Keratinocyte (primary cell): ENCODE measurements at regions not wholly inside any gene's neighbourhood (a gene's known extent, or its start where the extent isn't known, plus 50 kb on each side); places are given as distances from the start of the nearest gene placed in this dataset.

ENCODE experiments used
- DNase-seq: peaks from one replicate; pipeline ENCODE4 v3.0.0-alpha.2; 2011; ENCODE audit warnings: low read depth, missing footprints, low spot score
- FAIRE-seq: peaks from 2 replicates; lab custom pipeline; 2011; peaks lifted over from hg19 to GRCh38; lab: Jason Lieb, UNC
- H2AFZ ChIP-seq: 2 replicates; pipeline ENCODE4 v1.6.0; 2012; ENCODE audit warnings: low read length, control low read depth, inconsistent platforms; ENCODE audit not compliant: control insufficient read depth
- H3K27ac ChIP-seq: 2 replicates; pipeline ENCODE4 v1.5.1; 2011; ENCODE audit warnings: low read length; ENCODE audit not compliant: control insufficient read depth, insufficient read depth
- H3K27me3 ChIP-seq: 3 replicates; pipeline ENCODE4 v1.6.0; 2011; ENCODE audit warnings: low read length; ENCODE audit not compliant: control insufficient read depth, insufficient read depth; ENCODE audit errors: extremely low read depth
- H3K36me3 ChIP-seq, 2 experiments: 2 replicates in 1 of 2; 3 replicates in 1 of 2; pipeline ENCODE4 v1.5.1; 2011; ENCODE audit warnings: low read length in 2 of 2, mild to moderate bottlenecking in 1 of 2; ENCODE audit not compliant: control insufficient read depth in 2 of 2, insufficient read depth in 2 of 2; ENCODE audit errors: extremely low read depth in 1 of 2
- H3K4me1 ChIP-seq: 3 replicates; pipeline ENCODE4 v1.5.1; 2011; ENCODE audit warnings: low read length; ENCODE audit not compliant: control insufficient read depth, insufficient read depth; ENCODE audit errors: extremely low read depth
- H3K4me2 ChIP-seq: 3 replicates; pipeline ENCODE4 v1.6.0; 2011; ENCODE audit warnings: low read depth, low read length; ENCODE audit not compliant: control insufficient read depth, insufficient read depth; ENCODE audit errors: extremely low read depth
- H3K4me3 ChIP-seq, 3 experiments: fragments of 200-600 bp in 1 of 3; sonication (generic) in 1 of 3; 2 replicates in 2 of 3; 3 replicates in 1 of 3; pipeline ENCODE4 v1.5.1; 2011 to 2016; ENCODE audit warnings: low read length in 3 of 3, mild to moderate bottlenecking in 3 of 3, control low read depth in 2 of 3, inconsistent platforms in 1 of 3, low read depth in 1 of 3, mixed read lengths in 1 of 3, mixed run types in 1 of 3, moderate library complexity in 1 of 3; ENCODE audit not compliant: control insufficient read depth in 2 of 3, insufficient read depth in 2 of 3; ENCODE audit errors: extremely low read depth in 1 of 3
- H3K79me2 ChIP-seq: 2 replicates; pipeline ENCODE4 v1.6.0; 2012; ENCODE audit warnings: low read length; ENCODE audit not compliant: control insufficient read depth, insufficient read depth
- H3K9ac ChIP-seq: 3 replicates; pipeline ENCODE4 v1.6.0; 2011; ENCODE audit warnings: low read length; ENCODE audit not compliant: control insufficient read depth, insufficient read depth; ENCODE audit errors: extremely low read depth
- H3K9me1 ChIP-seq: 3 replicates; pipeline ENCODE4 v1.6.0; 2011; ENCODE audit warnings: low read length; ENCODE audit not compliant: control insufficient read depth, insufficient read depth; ENCODE audit errors: extremely low read depth
- H3K9me3 ChIP-seq: 2 replicates; pipeline ENCODE4 v1.5.1; 2012; ENCODE audit warnings: low read depth, low read length; ENCODE audit not compliant: control insufficient read depth
- H4K20me1 ChIP-seq: 3 replicates; pipeline ENCODE4 v1.6.0; 2011; ENCODE audit warnings: low read length; ENCODE audit not compliant: control insufficient read depth, insufficient read depth; ENCODE audit errors: extremely low read depth
- CTCF ChIP-seq, 3 experiments: IDR thresholded peaks in 1 of 3; conservative IDR thresholded peaks in 1 of 3; optimal IDR thresholded peaks in 1 of 3; 2 replicates in 2 of 3; 3 replicates in 1 of 3; pipeline versions ENCODE3 to v1.5.1; 2011; ENCODE audit warnings: low read length in 3 of 3, mild to moderate bottlenecking in 3 of 3, moderate library complexity in 2 of 3, control low read depth in 1 of 3, inconsistent platforms in 1 of 3; ENCODE audit not compliant: insufficient read depth in 2 of 3; ENCODE audit errors: extremely low read depth in 1 of 3
- EZH2 ChIP-seq: IDR thresholded peaks from one replicate; pipeline ENCODE4 v1.6.1; 2012; ENCODE audit warnings: inconsistent platforms, mild to moderate bottlenecking, low read length, moderate library complexity
- dilution Hi-C: fragments of 300-500 bp; cut with MboI; formaldehyde crosslinking; loops from one replicate; pipeline ENCODE4 v1.7.0; 2020; ENCODE audit warnings: low sequenced_read_pairs; ENCODE audit not compliant: extremely low pct_ligation_motif_present

GRCh38 chr5:156241266-156241665 lies 85.7 kb upstream of the SGCD start:
- H3K9me1 ChIP-seq = no peaks in the 10 kb centered on the region
- no peak overlapping the region for H3K4me2 ChIP-seq
- H3K4me3 ChIP-seq = no peak overlapping the region
- no peaks in the 10 kb centered on the region for H3K79me2 ChIP-seq
- H3K4me1 ChIP-seq = no peaks in the 10 kb centered on the region
- TF ChIP-seq EZH2 (no peak), CTCF (optimal IDR thresholded peaks at IDR 0.05 in 1 of 3, IDR thresholded peaks at IDR 0.05 in 1 of 3, conservative IDR thresholded peaks at IDR 0.05 in 1 of 3; ENCODE audit: extremely low read depth in 1 of 3, insufficient read depth in 2 of 3, low read length in 3 of 3) (no peak)
- H3K36me3 ChIP-seq = no peaks in the 10 kb centered on the region
- DNase-seq = no peak
- H2AFZ ChIP-seq = no peak overlapping the region
- no peak for FAIRE-seq
- H3K9ac ChIP-seq = no peak overlapping the region
- H3K27ac ChIP-seq = no peak overlapping the region
- H4K20me1 ChIP-seq = no peaks in the 10 kb centered on the region
- no peaks in the 10 kb centered on the region for H3K9me3 ChIP-seq
- H3K27me3 ChIP-seq = no peaks in the 10 kb centered on the region
- dilution Hi-C loops = no loop called here

- no peaks in the 10 kb centered on the region for H3K27me3 ChIP-seq
- H3K4me2 ChIP-seq = no peak overlapping the region
- no peak overlapping the region for H3K4me3 ChIP-seq
- no peaks in the 10 kb centered on the region for H3K4me1 ChIP-seq
- no peak overlapping the region for H3K9ac ChIP-seq
- no peaks in the 10 kb centered on the region for H4K20me1 ChIP-seq
- DNase-seq (no peak), FAIRE-seq (no peak)
- TF ChIP-seq EZH2 (no peak), CTCF (optimal IDR thresholded peaks at IDR 0.05 in 1 of 3, IDR thresholded peaks at IDR 0.05 in 1 of 3, conservative IDR thresholded peaks at IDR 0.05 in 1 of 3; ENCODE audit: extremely low read depth in 1 of 3, insufficient read depth in 2 of 3, low read length in 3 of 3) (no peak)
- no peak overlapping the region for H2AFZ ChIP-seq
- H3K9me3 ChIP-seq = no peaks in the 10 kb centered on the region
- H3K79me2 ChIP-seq = no peaks in the 10 kb centered on the region
- H3K27ac ChIP-seq = no peak overlapping the region
- H3K9me1 ChIP-seq = no peaks in the 10 kb centered on the region
- H3K36me3 ChIP-seq = no peaks in the 10 kb centered on the region
- dilution Hi-C loops = no loop called here
Measured at GRCh38 chr5:156245895-156246294, 81.1 kb upstream of the SGCD start.
